ENCODE measurements at regions not wholly inside any gene's neighbourhood (a gene's known extent, or its start where the extent isn't known, plus 50 kb on each side); places are given as distances from the start of the nearest gene placed in this dataset.
"Not testable (repeated sequence)": the region's sequence is repeated elsewhere in the genome, so short reads cannot be mapped to it uniquely, and the experiment has no call there.

DNA sequence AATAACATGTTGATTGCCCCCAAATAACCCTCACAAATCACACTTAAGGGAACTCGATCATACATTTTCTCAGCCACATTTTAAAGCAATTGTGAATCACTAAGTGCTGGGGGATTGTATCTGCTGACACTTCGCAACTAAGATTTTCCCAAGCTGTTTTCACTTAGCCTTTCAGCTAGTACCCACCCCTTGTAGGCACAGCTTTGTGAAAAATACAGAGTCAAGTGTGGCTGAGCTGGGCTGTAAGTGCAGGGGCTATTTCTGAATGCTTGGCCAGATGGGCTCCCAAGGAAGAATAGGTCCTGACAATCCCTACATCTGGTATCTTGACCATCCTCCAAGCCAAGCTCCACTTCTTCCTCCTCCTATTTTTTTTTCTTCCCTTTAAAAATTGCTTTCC is 289.2 kb upstream of the NMUR2 start:
- peaks cover 4% of the 10 kb centered on the region for H3K9me3 Mint-ChIP-seq
- no peaks in the 10 kb centered on the region for H3K4me1 Mint-ChIP-seq (ENCODE audit: low read depth)
- H3K27ac Mint-ChIP-seq = no peak overlapping the region
- no peak overlapping the region for H3K4me3 Mint-ChIP-seq (ENCODE audit: low read depth)
- no peaks in the 10 kb centered on the region for H3K36me3 Mint-ChIP-seq (ENCODE audit: low read depth)
- intact Hi-C loops (cut with micrococcal nuclease) = no loop called here
- no peaks in the 10 kb centered on the region for H3K27me3 Mint-ChIP-seq (ENCODE audit: low read depth)
- no peak for DNase-seq (ENCODE audit: low spot score)

DNA sequence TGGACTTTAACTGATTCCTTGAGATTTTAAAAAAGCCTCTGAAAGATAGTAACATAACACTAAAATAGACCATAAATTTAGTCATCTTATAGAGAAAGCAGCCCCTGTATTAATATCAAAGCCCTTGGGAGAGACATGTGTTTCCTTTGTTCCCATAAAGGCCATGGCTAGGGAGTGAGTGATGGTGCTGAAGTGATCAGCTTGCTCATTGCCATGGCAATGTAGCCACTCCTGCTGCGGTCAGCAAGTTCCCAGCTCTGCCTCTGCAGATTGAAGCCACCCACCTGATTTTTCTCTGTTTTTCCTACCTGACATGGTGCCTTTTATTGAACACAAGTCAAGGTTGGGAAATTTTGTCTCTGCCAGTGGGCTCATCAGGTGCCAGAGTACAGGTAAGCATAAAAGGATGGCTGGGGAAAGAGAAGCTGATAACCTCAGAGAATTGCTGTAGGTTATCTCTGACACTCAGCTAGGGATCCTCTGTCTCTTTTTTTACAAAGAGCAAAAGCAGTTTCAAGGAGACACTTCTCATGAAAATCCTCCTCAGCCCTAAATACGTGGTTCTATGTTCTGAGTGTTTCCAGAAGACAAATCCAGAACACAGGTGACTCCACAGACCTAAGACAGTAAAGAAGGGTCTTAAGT is 296.3 kb upstream of the NMUR2 start:
- no peaks in the 10 kb centered on the region for H3K4me1 Mint-ChIP-seq (ENCODE audit: low read depth)
- H3K9me3 Mint-ChIP-seq = peaks cover 8% of the 10 kb centered on the region
- DNase-seq (ENCODE audit: low spot score) = no peak
- H3K36me3 Mint-ChIP-seq (ENCODE audit: low read depth) = no peaks in the 10 kb centered on the region
- intact Hi-C loops (cut with micrococcal nuclease) = no loop called here
- no peak overlapping the region for H3K4me3 Mint-ChIP-seq (ENCODE audit: low read depth)
- no peaks in the 10 kb centered on the region for H3K27me3 Mint-ChIP-seq (ENCODE audit: low read depth)
- no peak overlapping the region for H3K27ac Mint-ChIP-seq

DNA sequence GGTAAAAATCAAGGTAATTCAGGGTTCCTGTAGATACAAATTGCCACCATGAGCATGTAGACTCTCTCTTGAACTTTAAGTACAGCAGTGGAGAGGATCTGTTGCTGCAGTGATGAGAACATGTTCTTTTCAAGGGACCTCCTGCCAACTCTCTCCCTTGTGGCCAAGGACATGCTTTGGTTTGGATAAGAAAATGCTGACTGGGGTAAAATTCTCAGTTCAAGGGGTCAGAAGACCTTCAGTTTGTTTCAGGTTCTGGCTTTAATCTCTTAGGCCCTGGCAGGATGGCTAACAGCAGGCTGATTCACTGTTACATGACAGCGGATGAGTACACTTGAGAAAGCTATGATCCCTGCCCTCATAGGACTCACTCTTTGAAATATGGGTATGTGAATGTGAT is 299.2 kb upstream of the NMUR2 start:
- Mint-ChIP-seq H3K9me3 (peaks cover 15% of the 10 kb centered on the region), H3K4me3 (ENCODE audit: low read depth) (no peak overlapping the region), H3K27me3 (ENCODE audit: low read depth) (no peaks in the 10 kb centered on the region), H3K27ac (no peak overlapping the region), H3K36me3 (ENCODE audit: low read depth) (no peaks in the 10 kb centered on the region), H3K4me1 (ENCODE audit: low read depth) (no peaks in the 10 kb centered on the region)
- intact Hi-C loops (cut with micrococcal nuclease) = no loop called here
- no peak for DNase-seq (ENCODE audit: low spot score)

DNA sequence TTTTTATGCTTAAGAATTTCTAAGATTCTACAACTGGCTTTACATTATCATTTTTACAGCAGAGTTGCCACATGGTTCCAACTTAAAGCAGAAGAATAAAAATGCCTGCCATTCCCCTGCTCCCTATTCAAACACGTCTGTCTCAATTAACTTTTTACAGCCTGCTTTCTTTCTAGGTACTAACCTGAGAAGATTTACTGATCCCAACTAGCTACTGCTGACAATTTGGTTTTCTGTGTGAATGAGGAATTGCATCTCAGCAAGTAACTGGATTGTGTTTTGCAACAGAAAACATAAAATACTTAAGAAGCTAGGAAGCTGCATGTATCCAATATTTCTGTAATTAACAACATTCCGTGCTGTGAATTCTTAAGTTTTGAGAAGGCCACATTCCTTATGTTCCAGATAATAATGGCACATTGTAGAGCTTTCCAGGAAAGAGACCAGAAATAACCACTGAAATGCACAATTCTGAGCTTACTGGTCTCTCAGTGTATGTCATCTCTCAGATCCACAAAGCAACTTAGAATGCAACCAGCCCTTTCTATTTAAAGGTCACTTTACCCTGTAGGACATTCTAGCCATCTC is 306.8 kb upstream of the NMUR2 start:
- H3K9me3 Mint-ChIP-seq = peaks cover 18% of the 10 kb centered on the region
- H3K4me3 Mint-ChIP-seq (ENCODE audit: low read depth) = no peak overlapping the region
- no peak overlapping the region for H3K27ac Mint-ChIP-seq
- DNase-seq (ENCODE audit: low spot score) = no peak
- no peaks in the 10 kb centered on the region for H3K4me1 Mint-ChIP-seq (ENCODE audit: low read depth)
- H3K36me3 Mint-ChIP-seq (ENCODE audit: low read depth) = no peaks in the 10 kb centered on the region
- no peaks in the 10 kb centered on the region for H3K27me3 Mint-ChIP-seq (ENCODE audit: low read depth)
- intact Hi-C loops (cut with micrococcal nuclease) = no loop called here

DNA sequence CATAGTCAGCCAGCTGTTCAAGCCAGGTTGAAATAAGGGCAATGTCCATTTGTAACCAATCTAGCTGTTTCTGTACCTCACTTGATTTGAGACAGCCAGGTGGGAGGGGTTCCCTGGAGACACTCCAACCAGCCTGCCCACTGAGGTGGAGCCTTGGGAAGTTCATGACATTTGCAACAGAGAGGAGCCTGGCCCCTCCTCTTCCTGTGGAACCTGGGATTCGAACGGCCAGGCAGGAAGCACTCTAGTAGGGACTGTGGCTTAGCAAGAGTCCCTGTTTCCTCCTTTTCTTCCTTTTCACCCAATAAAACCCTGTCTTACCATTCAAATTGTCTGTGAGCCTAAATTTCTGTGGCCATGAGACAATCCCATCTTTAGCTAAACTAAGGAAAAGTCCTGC is 312.3 kb upstream of the NMUR2 start:
- no peak overlapping the region for H3K27ac Mint-ChIP-seq
- H3K4me1 Mint-ChIP-seq (ENCODE audit: low read depth) = no peaks in the 10 kb centered on the region
- peaks cover 21% of the 10 kb centered on the region for H3K9me3 Mint-ChIP-seq
- no peaks in the 10 kb centered on the region for H3K36me3 Mint-ChIP-seq (ENCODE audit: low read depth)
- intact Hi-C loops (cut with micrococcal nuclease) = no loop called here
- no peaks in the 10 kb centered on the region for H3K27me3 Mint-ChIP-seq (ENCODE audit: low read depth)
- no peak for DNase-seq (ENCODE audit: low spot score)
- no peak overlapping the region for H3K4me3 Mint-ChIP-seq (ENCODE audit: low read depth)

DNA sequence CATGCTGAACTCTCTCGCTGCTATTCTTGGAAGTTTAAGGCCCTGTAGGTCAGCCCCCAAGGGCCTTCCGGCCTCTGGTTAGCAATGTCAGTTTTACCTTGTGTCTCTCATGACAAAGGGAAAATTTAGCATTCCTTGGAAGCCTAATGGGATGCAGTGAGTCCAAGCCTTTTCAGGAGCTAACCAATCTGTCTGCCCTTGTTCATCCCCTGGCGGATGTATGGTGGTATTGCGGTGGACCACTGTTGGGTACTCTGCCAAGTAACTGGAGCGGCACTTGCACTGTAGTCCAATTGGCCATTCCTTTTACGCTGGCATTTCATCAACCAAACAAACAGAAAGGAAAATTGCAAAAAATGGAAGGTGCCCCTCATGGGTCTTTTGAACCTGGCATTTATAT is 318.4 kb upstream of the NMUR2 start:
- no peak overlapping the region for H3K27ac Mint-ChIP-seq
- H3K4me3 Mint-ChIP-seq (ENCODE audit: low read depth) = no peak overlapping the region
- peaks cover 37% of the 10 kb centered on the region for H3K9me3 Mint-ChIP-seq
- DNase-seq (ENCODE audit: low spot score) = no peak
- intact Hi-C loops (cut with micrococcal nuclease) = no loop called here
- no peaks in the 10 kb centered on the region for H3K4me1 Mint-ChIP-seq (ENCODE audit: low read depth)
- no peaks in the 10 kb centered on the region for H3K27me3 Mint-ChIP-seq (ENCODE audit: low read depth)
- no peaks in the 10 kb centered on the region for H3K36me3 Mint-ChIP-seq (ENCODE audit: low read depth)

DNA sequence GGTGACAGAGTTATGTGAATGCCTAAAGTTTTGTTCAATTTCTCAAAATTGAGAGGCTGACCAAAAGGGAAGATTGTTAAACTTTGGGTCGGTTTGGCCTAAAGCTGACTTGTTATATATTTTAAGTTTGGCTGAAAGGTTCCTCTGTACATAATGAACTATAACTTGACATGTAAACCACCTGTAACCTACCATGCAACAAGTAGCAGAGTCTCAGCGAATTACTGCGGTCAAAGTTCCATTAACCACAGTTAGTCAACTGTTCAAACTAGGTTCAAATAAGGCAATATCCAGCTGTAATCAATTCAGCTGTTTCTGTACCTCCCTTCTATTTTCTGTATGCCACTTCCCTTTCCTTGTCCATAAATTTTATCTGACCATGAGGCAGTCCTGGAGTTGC is 325.1 kb upstream of the NMUR2 start:
- H3K27me3 Mint-ChIP-seq (ENCODE audit: low read depth) = no peaks in the 10 kb centered on the region
- intact Hi-C loops (cut with micrococcal nuclease) = no loop called here
- H3K27ac Mint-ChIP-seq = no peak overlapping the region
- H3K9me3 Mint-ChIP-seq = peaks cover 9% of the 10 kb centered on the region
- no peak overlapping the region for H3K4me3 Mint-ChIP-seq (ENCODE audit: low read depth)
- DNase-seq (ENCODE audit: low spot score) = no peak
- H3K4me1 Mint-ChIP-seq (ENCODE audit: low read depth) = no peaks in the 10 kb centered on the region
- no peaks in the 10 kb centered on the region for H3K36me3 Mint-ChIP-seq (ENCODE audit: low read depth)

DNA sequence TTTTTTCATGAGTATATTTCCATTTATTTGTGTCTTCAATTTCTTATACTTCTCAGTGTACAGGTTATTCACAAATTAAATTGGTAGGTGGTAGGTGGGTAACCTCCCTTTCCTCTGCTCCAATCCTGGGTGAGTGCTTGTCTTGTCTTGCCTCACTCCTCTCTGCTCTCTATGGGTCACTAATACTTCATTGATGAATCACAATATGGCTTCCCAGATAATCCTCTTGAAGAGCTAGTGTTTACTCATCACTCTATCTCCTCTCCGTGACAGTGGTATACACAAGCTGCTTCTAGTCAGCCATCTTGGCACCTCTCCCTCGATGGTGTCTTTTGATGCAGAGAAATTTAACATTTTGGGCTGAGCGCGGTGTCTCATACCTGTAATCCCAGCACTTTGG is 331.8 kb upstream of the NMUR2 start:
- Mint-ChIP-seq H3K36me3 (ENCODE audit: low read depth) (no peaks in the 10 kb centered on the region), H3K27me3 (ENCODE audit: low read depth) (no peaks in the 10 kb centered on the region), H3K4me3 (ENCODE audit: low read depth) (no peak overlapping the region), H3K4me1 (ENCODE audit: low read depth) (no peaks in the 10 kb centered on the region), H3K9me3 (peaks cover 34% of the 10 kb centered on the region), H3K27ac (no peak overlapping the region)
- DNase-seq (ENCODE audit: low spot score) = no peak
- intact Hi-C loops (cut with micrococcal nuclease) = no loop called here

DNA sequence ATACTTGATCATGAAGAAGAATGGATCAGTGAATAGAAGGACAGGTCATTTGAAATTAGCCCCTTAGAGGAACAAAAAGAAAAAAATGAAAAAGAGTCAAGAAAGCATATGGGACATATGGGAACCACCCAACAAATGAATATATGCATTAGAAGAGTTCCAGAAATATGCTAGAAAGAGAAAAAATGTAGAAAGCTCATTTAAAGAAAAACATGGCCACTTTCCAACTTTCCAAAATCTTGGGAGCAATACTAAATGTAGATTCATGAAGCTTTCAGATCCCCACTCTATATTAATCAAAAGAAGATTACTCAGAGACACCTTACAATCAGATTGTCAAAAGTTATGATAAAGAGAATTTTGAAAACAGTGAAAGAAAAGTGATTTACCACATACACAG is 334.8 kb upstream of the NMUR2 start:
- Mint-ChIP-seq H3K9me3 (peaks cover 35% of the 10 kb centered on the region), H3K27me3 (ENCODE audit: low read depth) (no peaks in the 10 kb centered on the region), H3K4me3 (ENCODE audit: low read depth) (no peak overlapping the region), H3K27ac (no peak overlapping the region), H3K36me3 (ENCODE audit: low read depth) (no peaks in the 10 kb centered on the region), H3K4me1 (ENCODE audit: low read depth) (no peaks in the 10 kb centered on the region)
- no peak for DNase-seq (ENCODE audit: low spot score)
- intact Hi-C loops (cut with micrococcal nuclease) = no loop called here

DNA sequence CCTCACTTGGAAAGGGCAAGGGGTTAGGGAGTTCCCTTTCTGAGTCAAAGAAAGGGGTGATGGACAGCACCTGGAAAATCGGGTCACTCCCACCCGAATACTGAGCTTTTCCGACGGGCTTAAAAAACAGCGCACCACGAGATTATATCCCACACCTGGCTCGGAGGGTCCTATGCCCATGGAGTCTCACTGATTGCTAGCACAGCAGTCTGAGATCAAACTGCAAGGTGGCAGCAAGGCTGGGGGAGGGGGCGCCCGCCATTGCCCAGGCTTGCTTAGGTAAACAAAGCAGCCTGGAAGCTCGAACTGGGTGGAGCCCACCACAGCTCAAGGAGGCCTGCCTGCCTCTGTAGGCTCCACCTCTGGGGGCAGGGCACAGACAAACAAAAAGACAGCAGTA is 336.0 kb upstream of the NMUR2 start:
- H3K4me3 Mint-ChIP-seq (ENCODE audit: low read depth); intact Hi-C loops (cut with micrococcal nuclease); H3K27ac Mint-ChIP-seq; H3K27me3 Mint-ChIP-seq (ENCODE audit: low read depth); H3K4me1 Mint-ChIP-seq (ENCODE audit: low read depth); H3K36me3 Mint-ChIP-seq (ENCODE audit: low read depth); DNase-seq (ENCODE audit: low spot score): not testable (repeated sequence)
- peaks cover 29% of the 10 kb centered on the region for H3K9me3 Mint-ChIP-seq

DNA sequence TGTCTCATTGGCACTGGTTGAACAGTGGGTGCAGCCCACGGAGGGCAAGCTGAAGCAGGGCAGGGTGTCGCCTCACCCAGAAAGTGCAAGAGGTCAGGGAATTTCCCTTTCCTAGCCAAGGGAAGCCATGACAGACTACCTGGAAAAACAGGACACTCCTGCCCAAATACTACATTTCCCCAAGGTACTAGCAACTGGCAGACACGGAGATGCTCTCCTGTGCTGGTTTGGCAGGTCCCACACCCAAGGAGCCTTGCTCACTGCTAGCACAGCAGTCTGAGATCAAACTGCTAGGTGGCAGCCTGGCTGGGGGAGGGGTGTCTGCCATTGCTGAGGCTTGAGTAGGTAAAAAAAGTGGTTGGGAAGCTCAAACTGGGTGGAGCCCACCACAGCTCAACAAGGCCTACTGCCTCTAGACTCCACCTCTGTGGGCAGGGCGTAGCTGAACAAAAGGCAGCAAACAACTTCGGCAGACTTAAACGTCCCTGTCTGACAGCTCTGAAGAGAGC is 382.7 kb upstream of the NMUR2 start:
- H3K36me3 Mint-ChIP-seq (ENCODE audit: low read depth); H3K4me1 Mint-ChIP-seq (ENCODE audit: low read depth); H3K4me3 Mint-ChIP-seq (ENCODE audit: low read depth); H3K27me3 Mint-ChIP-seq (ENCODE audit: low read depth); intact Hi-C loops (cut with micrococcal nuclease); DNase-seq (ENCODE audit: low spot score); H3K27ac Mint-ChIP-seq: not testable (repeated sequence)
- H3K9me3 Mint-ChIP-seq = peaks cover 27% of the 10 kb centered on the region

DNA sequence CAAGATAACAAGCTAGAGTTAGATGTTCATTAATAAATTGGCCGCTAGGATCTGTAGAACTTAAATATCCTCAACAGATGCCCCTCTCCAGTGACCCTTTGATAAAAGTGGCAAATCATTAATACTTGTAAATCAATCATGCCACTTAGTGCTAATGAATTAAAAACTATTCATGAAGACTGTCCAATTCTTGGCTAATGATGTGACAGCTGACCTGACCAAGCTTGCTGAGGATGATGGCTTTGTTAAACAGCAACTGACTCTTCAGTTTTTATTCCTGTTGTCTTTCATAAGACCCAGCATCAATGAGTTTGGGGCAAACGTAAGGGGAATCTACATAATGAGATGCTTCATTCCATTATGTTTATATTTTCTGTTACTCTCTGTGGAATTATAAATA is 396.8 kb upstream of the NMUR2 start:
- intact Hi-C loops (cut with micrococcal nuclease) = no loop called here
- H3K4me3 Mint-ChIP-seq (ENCODE audit: low read depth) = no peak overlapping the region
- no peaks in the 10 kb centered on the region for H3K36me3 Mint-ChIP-seq (ENCODE audit: low read depth)
- no peak for DNase-seq (ENCODE audit: low spot score)
- H3K27me3 Mint-ChIP-seq (ENCODE audit: low read depth) = no peaks in the 10 kb centered on the region
- no peak overlapping the region for H3K27ac Mint-ChIP-seq
- no peaks in the 10 kb centered on the region for H3K9me3 Mint-ChIP-seq
- no peaks in the 10 kb centered on the region for H3K4me1 Mint-ChIP-seq (ENCODE audit: low read depth)

DNA sequence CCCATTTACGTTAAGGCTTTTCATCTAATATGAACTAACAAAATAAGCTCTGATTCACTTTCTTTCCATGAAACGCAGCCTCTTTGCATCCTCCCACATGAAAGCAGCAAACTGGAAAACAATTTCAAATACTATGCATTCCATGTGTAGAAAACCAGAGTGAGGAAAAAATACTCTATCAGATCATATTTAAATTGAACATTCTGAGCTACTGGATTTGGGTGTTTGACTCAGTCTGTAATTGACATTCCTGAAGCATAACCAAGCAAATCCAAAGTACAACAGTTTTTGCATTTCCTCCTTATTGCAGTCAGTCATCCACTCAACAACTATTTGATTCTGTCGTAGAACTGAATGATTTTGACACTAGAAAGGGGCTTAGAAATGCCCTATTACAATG is 399.1 kb upstream of the NMUR2 start:
- DNase-seq (ENCODE audit: low spot score) = no peak
- Mint-ChIP-seq H3K27me3 (ENCODE audit: low read depth) (no peaks in the 10 kb centered on the region), H3K36me3 (ENCODE audit: low read depth) (no peaks in the 10 kb centered on the region), H3K9me3 (no peaks in the 10 kb centered on the region), H3K27ac (no peak overlapping the region), H3K4me1 (ENCODE audit: low read depth) (no peaks in the 10 kb centered on the region), H3K4me3 (ENCODE audit: low read depth) (no peak overlapping the region)
- intact Hi-C loops (cut with micrococcal nuclease) = no loop called here

DNA sequence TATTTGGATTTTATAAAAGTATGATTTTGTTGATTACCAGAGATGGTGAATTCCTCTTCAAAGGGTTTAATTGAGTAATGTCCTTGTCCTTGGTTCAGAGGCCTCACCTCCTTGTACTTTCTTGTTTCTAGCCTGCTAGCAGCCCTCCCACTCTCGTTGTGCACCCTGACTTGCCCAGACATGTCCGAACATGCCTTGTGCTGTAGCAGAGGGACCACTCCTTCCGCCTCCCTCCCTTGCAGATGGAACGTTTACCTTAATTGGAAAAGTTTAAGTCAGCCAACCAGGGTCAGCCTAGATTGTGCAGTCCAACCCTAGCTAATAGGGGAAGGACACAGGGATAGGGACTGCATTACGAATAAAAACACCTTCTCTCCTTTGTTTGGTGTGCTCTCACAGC is 406.9 kb upstream of the NMUR2 start:
- Mint-ChIP-seq H3K9me3 (peaks cover 22% of the 10 kb centered on the region), H3K27ac (no peak overlapping the region), H3K4me3 (ENCODE audit: low read depth) (no peak overlapping the region), H3K4me1 (ENCODE audit: low read depth) (no peaks in the 10 kb centered on the region), H3K27me3 (ENCODE audit: low read depth) (no peaks in the 10 kb centered on the region), H3K36me3 (ENCODE audit: low read depth) (no peaks in the 10 kb centered on the region)
- no peak for DNase-seq (ENCODE audit: low spot score)
- intact Hi-C loops (cut with micrococcal nuclease) = no loop called here

All from activated T-helper 2 cell treated with anti-CD3 and anti-CD28 coated beads, Interferon-gamma antibody, Interleukin-2, Interleukin-4, amounts not matched to agents 10 μg/mL and 5 μg/mL and 100 μg/mL, durations not matched to agents 14 hours and 24 hours and 36 hours (primary cell).